ENCODE measurements at regions not wholly inside any gene's neighbourhood (a gene's known extent, or its start where the extent isn't known, plus 50 kb on each side); places are given as distances from the start of the nearest gene placed in this dataset.

DNA sequence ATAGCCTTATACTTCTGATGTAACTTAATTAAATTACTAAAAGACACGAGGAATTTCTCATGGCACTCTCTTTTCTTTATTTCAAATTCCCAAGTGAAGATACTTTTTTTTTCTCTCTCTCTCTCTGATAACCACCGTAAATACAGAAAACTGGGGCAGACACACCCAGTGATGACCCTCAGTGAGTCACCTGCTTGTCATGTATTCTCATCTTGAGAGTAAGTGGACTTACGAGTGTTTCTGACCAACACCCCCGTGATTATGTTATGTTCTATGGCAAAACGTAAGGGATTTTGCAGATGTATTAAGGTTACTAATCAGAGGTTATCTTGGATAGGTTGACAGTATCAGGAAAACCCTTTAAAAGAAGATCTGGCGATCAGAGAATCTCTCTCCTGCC is 348.8 kb upstream of the ZNF717 start:
- no peak overlapping the region for H3K4me3 ChIP-seq
- 52 to 63% (median 60%) methylated on average over 6 of the region's 6 CpGs for WGBS, 4 donors
- TF ChIP-seq POLR2A (IDR thresholded peaks at IDR 0.05) (no peak), CTCF (IDR thresholded peaks at IDR 0.05) (no peak)
- no peak overlapping the region for H3K27ac ChIP-seq
- H3K27me3 ChIP-seq, result no peaks in the 10 kb centered on the region
- H3K36me3 ChIP-seq (replicated peaks in 1 of 2), result no peaks in the 10 kb centered on the region
- intact Hi-C loops (cut with DNase I), result no loop called here
- no peaks in the 10 kb centered on the region for H3K4me1 ChIP-seq (replicated peaks in 1 of 2)
- H3K9me3 ChIP-seq (replicated peaks in 1 of 3), result no peaks in the 10 kb centered on the region
- no peak for DNase-seq

DNA sequence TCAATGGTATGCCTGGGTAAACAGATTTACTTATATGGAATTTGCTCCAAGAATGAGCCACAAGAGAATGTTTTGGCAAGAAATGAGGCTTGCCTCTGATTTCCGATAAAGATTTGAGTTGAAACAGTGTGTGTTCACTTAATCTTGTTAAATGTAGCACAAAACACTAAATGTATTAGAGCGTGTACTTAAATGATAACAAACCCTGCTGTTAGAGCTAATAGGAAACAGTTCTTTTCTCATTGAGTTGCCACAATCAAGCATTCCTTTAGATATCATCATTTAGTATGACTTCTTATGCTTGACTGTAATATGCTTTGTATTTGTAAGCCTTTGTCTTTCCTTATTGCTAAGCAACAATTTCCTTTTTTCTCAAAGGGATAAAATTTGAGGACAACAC is 353.6 kb upstream of the ZNF717 start:
- WGBS, 4 donors, result 53 to 73% (median 63%) methylated on average over 2 of the region's 2 CpGs
- DNase-seq, result no peak

DNA sequence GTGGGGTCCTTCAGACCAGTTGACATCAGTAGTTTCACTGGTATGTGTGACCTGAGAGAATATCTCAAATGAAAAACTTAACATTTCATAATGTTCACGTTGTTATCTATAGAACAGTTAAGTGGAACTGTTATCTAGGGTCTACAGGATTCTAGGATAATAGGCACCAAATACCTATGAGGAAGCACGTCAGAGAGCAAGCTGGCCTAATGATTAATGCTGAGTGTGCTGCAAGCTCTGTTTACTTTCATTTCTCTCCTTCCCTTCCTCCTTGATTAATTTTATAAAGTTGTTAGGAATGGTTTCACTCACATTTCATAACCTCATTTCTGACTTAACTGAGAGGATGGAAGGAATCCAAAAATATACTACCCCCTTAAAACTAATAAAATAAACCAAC is 362.5 kb upstream of the ZNF717 start:
- Histone ChIP-seq H3K9me3 (replicated peaks in 1 of 3) (no peaks in the 10 kb centered on the region), H3K36me3 (replicated peaks in 1 of 2) (no peaks in the 10 kb centered on the region), H3K27me3 (no peaks in the 10 kb centered on the region), H3K27ac (no peak overlapping the region), H3K4me3 (no peak overlapping the region), H3K4me1 (replicated peaks in 1 of 2) (no peaks in the 10 kb centered on the region)
- DNase-seq, result no peak
- intact Hi-C loops (cut with DNase I), result no loop called here
- no peak for TF ChIP-seq CTCF (IDR thresholded peaks at IDR 0.05)
- no peak for TF ChIP-seq POLR2A (IDR thresholded peaks at IDR 0.05)
- 39 to 49% (median 43%) methylated on average over 2 of the region's 2 CpGs for WGBS, 4 donors

More for the DNA sequence above, 353.6 kb upstream of the ZNF717 start:
- Histone ChIP-seq H3K4me3 (no peak overlapping the region), H3K9me3 (replicated peaks in 1 of 3) (peaks cover 0 to 5% (median 0%) of the 10 kb centered on the region in 3 donors), H3K27me3 (no peaks in the 10 kb centered on the region), H3K4me1 (replicated peaks in 1 of 2) (no peaks in the 10 kb centered on the region), H3K27ac (no peak overlapping the region), H3K36me3 (replicated peaks in 1 of 2) (no peaks in the 10 kb centered on the region)
- TF ChIP-seq POLR2A (IDR thresholded peaks at IDR 0.05) (no peak), CTCF (IDR thresholded peaks at IDR 0.05) (no peak)
- intact Hi-C loops (cut with DNase I), result no loop called here

- DNase-seq, result no peak
- Histone ChIP-seq H3K36me3 (replicated peaks in 1 of 2) (no peaks in the 10 kb centered on the region), H3K4me3 (no peak overlapping the region), H3K4me1 (replicated peaks in 1 of 2) (no peaks in the 10 kb centered on the region), H3K9me3 (replicated peaks in 1 of 3) (no peaks in the 10 kb centered on the region), H3K27ac (no peak overlapping the region), H3K27me3 (no peaks in the 10 kb centered on the region)
- no peak for TF ChIP-seq CTCF (IDR thresholded peaks at IDR 0.05)
- no peak for TF ChIP-seq POLR2A (IDR thresholded peaks at IDR 0.05)
- 71 to 100% (median 84%) methylated on average over 1 of the region's 1 CpG for WGBS, 4 donors
- intact Hi-C loops (cut with DNase I), result no loop called here
These were observed 366.7 kb upstream of the ZNF717 start for GRCh38 chr3:76152028-76152427.
